Left ventricle myocardium inferior (tissue), 1 donor: ENCODE measurements at regions not wholly inside any gene's neighbourhood (a gene's known extent, or its start where the extent isn't known, plus 50 kb on each side); places are given as distances from the start of the nearest gene placed in this dataset.
"Not testable (repeated sequence)": the region's sequence is repeated elsewhere in the genome, so short reads cannot be mapped to it uniquely, and the experiment has no call there.

Source experiments
- DNase-seq: peaks from one replicate; pipeline ENCODE4 v3.0.0-alpha.2; 2020
- H3K27ac ChIP-seq: fragments of 200-600 bp; replicated peaks from 2 replicates; pipeline ENCODE4 v1.8.0; 2021
- H3K27me3 ChIP-seq: fragments of 200-600 bp; 2 replicates; pipeline ENCODE4 v1.8.0; 2021; ENCODE audit warnings: low read depth
- H3K36me3 ChIP-seq: fragments of 200-600 bp; 2 replicates; pipeline ENCODE4 v1.8.0; 2021
- H3K4me1 ChIP-seq: fragments of 200-600 bp; 2 replicates; pipeline ENCODE4 v1.8.0; 2021
- H3K4me3 ChIP-seq: fragments of 200-600 bp; 2 replicates; pipeline ENCODE4 v1.8.0; 2021; ENCODE audit warnings: mild to moderate bottlenecking, moderate library complexity
- H3K9me3 ChIP-seq: fragments of 200-600 bp; replicated peaks from 2 replicates; pipeline ENCODE4 v1.8.0; 2021
- intact Hi-C: fragments of 100-400 bp; cut with micrococcal nuclease; formaldehyde crosslinking; loops from one replicate; pipeline ENCODE4 v1.11.0; 2022
- donor health status: DM: no; HTN: yes; CAD: no; lungs with severe emphysema.

DNA sequence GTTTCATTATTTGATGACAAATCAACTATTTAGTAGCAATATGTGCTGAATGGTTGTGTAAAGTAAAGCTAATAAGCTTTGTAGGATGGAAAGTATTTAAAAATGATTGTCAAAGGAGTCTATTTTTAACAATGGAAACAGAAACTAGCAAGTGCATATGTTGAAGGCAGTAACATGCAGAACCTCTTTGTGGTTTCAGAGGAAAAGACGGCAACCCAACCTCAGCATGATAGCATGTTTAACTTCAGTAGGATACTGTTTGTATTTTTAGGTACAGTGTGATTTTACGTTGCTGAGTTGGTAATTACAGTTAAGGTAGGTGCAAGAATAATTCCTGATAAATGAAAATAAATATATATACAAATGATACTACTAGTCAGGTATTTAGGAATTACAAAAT is 545.4 kb downstream of the CDY1 start:
- H3K9me3 ChIP-seq, intact Hi-C loops, H3K4me3 ChIP-seq, H3K27me3 ChIP-seq, H3K36me3 ChIP-seq, H3K27ac ChIP-seq, H3K4me1 ChIP-seq, DNase-seq: not testable (repeated sequence)

DNA sequence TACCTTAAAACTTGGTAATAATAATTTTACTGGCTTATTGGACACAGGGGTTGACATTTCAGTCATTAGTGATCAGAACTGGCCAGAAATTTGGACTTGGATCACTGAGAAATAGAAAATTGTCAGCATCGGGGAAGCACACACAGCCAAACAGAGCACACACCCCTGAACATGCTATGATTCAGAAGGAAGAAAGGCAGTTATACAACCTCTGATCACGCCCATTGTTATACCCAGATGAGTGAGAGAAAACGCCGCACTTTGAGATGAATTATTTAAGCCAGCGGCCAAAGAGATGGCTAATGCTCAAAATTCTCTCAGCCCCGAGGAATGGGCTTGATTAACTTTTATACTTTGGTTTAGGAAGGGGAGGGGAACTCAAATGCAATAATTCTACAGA is 557.4 kb downstream of the CDY1 start:
- H3K27ac ChIP-seq, H3K4me3 ChIP-seq, H3K36me3 ChIP-seq, DNase-seq, H3K4me1 ChIP-seq, H3K9me3 ChIP-seq, H3K27me3 ChIP-seq, intact Hi-C loops: not testable (repeated sequence)

DNA sequence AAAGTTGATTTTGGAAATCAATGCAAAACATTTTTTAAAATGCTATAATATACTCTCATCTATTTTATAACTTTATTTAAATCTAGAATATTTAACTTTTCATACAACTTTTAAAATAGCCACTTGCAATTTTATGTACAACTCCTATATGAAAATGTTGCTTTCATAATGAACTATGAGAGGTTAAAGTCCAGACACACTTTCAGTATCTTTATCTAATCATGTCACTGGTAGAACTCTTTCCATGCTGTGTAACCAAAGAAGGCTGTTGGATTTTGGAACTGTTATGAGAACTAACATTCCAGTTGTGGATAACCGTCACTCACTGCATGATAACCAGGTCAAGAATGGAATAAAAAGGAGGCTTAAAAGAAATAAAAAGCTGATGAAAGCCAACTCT is 603.1 kb downstream of the CDY1 start:
- H3K36me3 ChIP-seq, H3K9me3 ChIP-seq, H3K4me3 ChIP-seq, intact Hi-C loops, H3K27ac ChIP-seq, H3K27me3 ChIP-seq, H3K4me1 ChIP-seq, DNase-seq: not testable (repeated sequence)

GRCh38 chrY:26225468-26225867 is 603.6 kb downstream of the CDY1 start:
- H3K4me3 ChIP-seq, intact Hi-C loops, H3K27me3 ChIP-seq, H3K4me1 ChIP-seq, H3K36me3 ChIP-seq, H3K9me3 ChIP-seq, DNase-seq, H3K27ac ChIP-seq: not testable (repeated sequence)

GRCh38 chrY:26240944-26241343 is 619.0 kb downstream of the CDY1 start:
- intact Hi-C loops, H3K9me3 ChIP-seq, H3K4me3 ChIP-seq, H3K27ac ChIP-seq, H3K27me3 ChIP-seq, H3K4me1 ChIP-seq, H3K36me3 ChIP-seq, DNase-seq: not testable (repeated sequence)

- H3K4me3 ChIP-seq, H3K4me1 ChIP-seq, H3K36me3 ChIP-seq, DNase-seq, H3K27ac ChIP-seq, H3K9me3 ChIP-seq, intact Hi-C loops, H3K27me3 ChIP-seq: not testable (repeated sequence)
Measured at GRCh38 chrY:26254262-26254661, 632.3 kb downstream of the CDY1 start.

DNA sequence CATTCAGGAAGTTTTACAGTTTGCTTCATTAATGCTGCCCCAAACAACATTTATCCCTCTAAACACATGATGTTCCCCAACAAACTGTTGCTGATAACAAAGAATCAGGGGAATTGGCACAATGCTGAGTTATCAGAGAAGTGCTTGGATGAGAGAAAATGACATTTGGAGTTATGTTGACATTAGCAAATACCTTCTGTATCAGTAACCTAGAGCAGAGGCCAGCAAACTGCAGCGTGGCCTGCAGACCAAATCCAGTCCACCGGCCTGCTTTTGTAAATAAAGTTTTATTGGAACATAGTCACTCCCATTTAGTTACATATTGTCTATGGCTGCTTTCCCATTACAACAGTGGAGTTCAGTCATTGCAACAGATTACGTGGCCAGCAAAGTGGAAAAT is 643.5 kb downstream of the CDY1 start:
- H3K4me1 ChIP-seq, DNase-seq, H3K36me3 ChIP-seq, intact Hi-C loops, H3K4me3 ChIP-seq, H3K27ac ChIP-seq, H3K9me3 ChIP-seq, H3K27me3 ChIP-seq: not testable (repeated sequence)

- intact Hi-C loops, result not testable (repeated sequence)
Measured at GRCh38 chrY:26268421-26268820, 646.5 kb downstream of the CDY1 start.

GRCh38 chrY:26268934-26269333 is 647.0 kb downstream of the CDY1 start:
- H3K36me3 ChIP-seq, intact Hi-C loops, H3K27ac ChIP-seq, H3K9me3 ChIP-seq, DNase-seq, H3K27me3 ChIP-seq, H3K4me1 ChIP-seq, H3K4me3 ChIP-seq: not testable (repeated sequence)

More at GRCh38 chrY:26268421-26268820, 646.5 kb downstream of the CDY1 start:
- H3K4me3 ChIP-seq, H3K27ac ChIP-seq, H3K36me3 ChIP-seq, H3K9me3 ChIP-seq, DNase-seq, H3K27me3 ChIP-seq, H3K4me1 ChIP-seq: not testable (repeated sequence)

DNA sequence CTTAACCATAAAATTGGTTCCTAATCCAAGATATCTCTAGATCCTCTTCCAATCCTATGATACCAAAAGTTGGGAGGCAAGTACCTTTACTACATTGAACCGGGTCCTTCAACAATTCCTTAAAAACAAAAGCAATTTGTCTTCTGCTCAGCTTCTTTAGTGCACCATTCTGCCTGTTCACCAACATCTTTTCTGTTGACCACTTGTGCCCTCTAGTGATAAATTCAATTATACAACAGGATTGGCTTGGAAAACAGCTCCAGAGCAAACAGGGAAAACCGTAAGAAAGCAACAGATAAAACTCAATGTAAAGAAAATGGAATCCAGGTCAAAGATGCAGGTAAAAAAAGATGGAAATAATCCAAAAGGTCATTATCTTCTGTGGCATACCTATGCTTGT is 651.2 kb downstream of the CDY1 start:
- H3K27ac ChIP-seq, H3K9me3 ChIP-seq, H3K4me1 ChIP-seq, H3K4me3 ChIP-seq, H3K27me3 ChIP-seq, intact Hi-C loops, DNase-seq, H3K36me3 ChIP-seq: not testable (repeated sequence)

DNA sequence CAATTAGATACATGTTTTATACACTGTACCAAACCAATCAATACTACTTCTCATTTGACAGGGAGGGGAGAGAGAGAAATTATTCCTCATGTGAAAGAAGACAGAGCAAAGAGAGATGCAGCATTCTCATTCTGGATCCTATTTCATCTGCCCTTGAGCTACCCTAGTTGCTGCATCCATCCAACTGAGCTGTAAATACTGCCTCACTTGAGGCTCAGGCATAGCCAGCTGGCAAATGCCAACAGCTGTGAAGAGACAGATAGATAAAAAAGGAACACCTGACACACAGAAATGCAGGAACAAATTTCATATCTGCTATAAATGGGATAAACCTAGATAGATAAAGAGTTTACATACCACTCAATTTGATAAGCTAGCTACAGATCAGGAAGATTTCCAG is 684.1 kb downstream of the CDY1 start:
- DNase-seq, H3K4me3 ChIP-seq, H3K36me3 ChIP-seq, H3K9me3 ChIP-seq, H3K27ac ChIP-seq, H3K4me1 ChIP-seq, H3K27me3 ChIP-seq, intact Hi-C loops: not testable (repeated sequence)

DNA sequence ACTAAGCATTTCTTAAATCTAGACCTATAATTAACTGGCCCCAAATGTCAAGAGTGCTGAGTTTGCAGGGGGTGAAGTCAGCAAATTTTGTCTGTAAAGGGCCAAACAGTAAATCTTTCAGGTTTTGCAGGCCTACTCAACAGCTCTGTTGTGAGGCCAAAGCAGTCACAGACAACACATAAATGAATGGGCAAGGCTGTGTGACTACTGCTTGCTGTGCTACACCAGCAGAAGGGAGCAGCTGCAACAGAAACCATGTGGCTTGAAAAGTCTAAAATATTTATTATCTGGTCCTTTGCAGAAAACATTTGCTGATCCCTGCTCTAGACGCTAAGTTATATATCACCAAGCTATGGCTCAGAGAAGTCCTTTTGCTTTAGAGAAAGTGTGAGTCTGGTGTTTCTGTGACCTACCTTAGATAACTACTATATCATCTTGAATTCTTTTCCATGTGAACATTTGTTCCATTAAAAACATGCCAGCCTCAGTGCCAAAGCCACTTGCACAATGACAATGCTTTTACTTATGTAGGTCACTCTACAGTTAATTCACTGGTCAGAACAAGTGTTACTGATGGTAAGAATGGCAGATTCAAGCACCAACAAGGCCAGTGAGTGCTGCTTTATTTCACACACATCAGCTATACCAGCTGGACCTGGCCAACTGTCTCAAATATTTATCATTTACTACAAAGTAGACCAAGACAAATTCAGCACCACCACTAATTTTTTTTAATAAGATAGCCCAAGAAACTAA is 684.9 kb downstream of the CDY1 start:
- H3K4me3 ChIP-seq, H3K9me3 ChIP-seq, H3K27ac ChIP-seq, H3K27me3 ChIP-seq, DNase-seq, H3K4me1 ChIP-seq, intact Hi-C loops, H3K36me3 ChIP-seq: not testable (repeated sequence)

DNA sequence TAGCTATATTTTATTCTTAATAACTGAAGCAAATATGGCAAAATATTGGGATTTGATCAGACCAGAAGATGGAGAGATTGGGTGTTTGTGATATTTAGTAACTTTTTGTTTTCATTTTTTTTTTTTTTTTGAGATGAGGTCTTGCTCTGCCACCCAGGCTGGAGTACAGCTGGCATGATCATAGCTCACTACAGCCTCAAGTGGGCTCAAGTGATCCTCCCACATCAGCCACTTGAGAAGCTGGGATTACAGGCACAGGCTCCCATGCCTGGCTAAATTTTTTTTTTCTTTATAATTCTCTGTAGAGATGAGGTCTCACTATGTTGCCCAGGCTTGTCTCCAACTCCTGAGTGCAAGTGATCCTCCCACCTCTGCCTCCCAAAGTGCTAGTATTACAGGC is 686.4 kb downstream of the CDY1 start:
- DNase-seq, H3K36me3 ChIP-seq, intact Hi-C loops, H3K9me3 ChIP-seq, H3K27ac ChIP-seq, H3K4me3 ChIP-seq, H3K4me1 ChIP-seq, H3K27me3 ChIP-seq: not testable (repeated sequence)
